Thoracic aorta (tissue), 2 donors: ENCODE measurements at regions not wholly inside any gene's neighbourhood (a gene's known extent, or its start where the extent isn't known, plus 50 kb on each side); places are given as distances from the start of the nearest gene placed in this dataset.
"Not testable (repeated sequence)": the region's sequence is repeated elsewhere in the genome, so short reads cannot be mapped to it uniquely, and the experiment has no call there.

Source experiments
- ATAC-seq: fragments of 150-250 bp; one replicate; pipeline ENCODE4 v1.8.0; 2017; ENCODE audit warnings: low read depth; ENCODE audit not compliant: insufficient number of reproducible peaks, low FRiP score
- DNase-seq: peaks from one replicate; pipeline ENCODE4 v3.0.0-alpha.2; 2020; ENCODE audit warnings: low spot score
- H3K27ac ChIP-seq, 2 donors: fragments of 200-600 bp; sonication (generic); 1 replicate in 1 of 2; 2 replicates in 1 of 2; pipeline ENCODE4 v1.5.1; 2016; ENCODE audit warnings: mild to moderate bottlenecking in 2 of 2, moderate library complexity in 2 of 2
- H3K27me3 ChIP-seq: fragments of 200-600 bp; sonication (generic); replicated peaks from 2 replicates; pipeline ENCODE4 v1.6.0; 2016; ENCODE audit warnings: mild to moderate bottlenecking; ENCODE audit not compliant: insufficient read depth
- H3K36me3 ChIP-seq: fragments of 200-600 bp; sonication (generic); one replicate; pipeline ENCODE4 v1.5.1; 2016
- H3K4me1 ChIP-seq, 2 donors: fragments of 200-600 bp; sonication (generic); 1 replicate in 1 of 2; 2 replicates in 1 of 2; pipeline versions ENCODE4 v1.5.1 to v1.6.0; 2016; ENCODE audit warnings: low read depth in 2 of 2, mild to moderate bottlenecking in 1 of 2; ENCODE audit not compliant: control insufficient read depth in 1 of 2
- H3K4me3 ChIP-seq: fragments of 200-600 bp; sonication (generic); 2 replicates; pipeline ENCODE4 v1.5.1; 2016; ENCODE audit warnings: mild to moderate bottlenecking
- H3K9me3 ChIP-seq: fragments of 200-600 bp; sonication (generic); 2 replicates; pipeline ENCODE4 v1.5.1; 2016
- TF ChIP-seq, protein P1 (sequence below): fragments of 200-600 bp; sonication (generic); IDR thresholded peaks from one replicate; pipeline ENCODE4 v1.5.1; 2019; ENCODE audit warnings: antibody characterized with exemption

- TF ChIP-seq, protein P1, sequence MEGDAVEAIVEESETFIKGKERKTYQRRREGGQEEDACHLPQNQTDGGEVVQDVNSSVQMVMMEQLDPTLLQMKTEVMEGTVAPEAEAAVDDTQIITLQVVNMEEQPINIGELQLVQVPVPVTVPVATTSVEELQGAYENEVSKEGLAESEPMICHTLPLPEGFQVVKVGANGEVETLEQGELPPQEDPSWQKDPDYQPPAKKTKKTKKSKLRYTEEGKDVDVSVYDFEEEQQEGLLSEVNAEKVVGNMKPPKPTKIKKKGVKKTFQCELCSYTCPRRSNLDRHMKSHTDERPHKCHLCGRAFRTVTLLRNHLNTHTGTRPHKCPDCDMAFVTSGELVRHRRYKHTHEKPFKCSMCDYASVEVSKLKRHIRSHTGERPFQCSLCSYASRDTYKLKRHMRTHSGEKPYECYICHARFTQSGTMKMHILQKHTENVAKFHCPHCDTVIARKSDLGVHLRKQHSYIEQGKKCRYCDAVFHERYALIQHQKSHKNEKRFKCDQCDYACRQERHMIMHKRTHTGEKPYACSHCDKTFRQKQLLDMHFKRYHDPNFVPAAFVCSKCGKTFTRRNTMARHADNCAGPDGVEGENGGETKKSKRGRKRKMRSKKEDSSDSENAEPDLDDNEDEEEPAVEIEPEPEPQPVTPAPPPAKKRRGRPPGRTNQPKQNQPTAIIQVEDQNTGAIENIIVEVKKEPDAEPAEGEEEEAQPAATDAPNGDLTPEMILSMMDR: no peak
- Histone ChIP-seq H3K27ac (no peak overlapping the region), H3K4me3 (no peak overlapping the region), H3K9me3 (no peaks in the 10 kb centered on the region), H3K27me3 (no peaks in the 10 kb centered on the region), H3K36me3 (no peaks in the 10 kb centered on the region), H3K4me1 (no peaks in the 10 kb centered on the region)
- DNase-seq: no peak
- no peak for ATAC-seq
Measured at GRCh38 chr7:112581529-112581928, 100.7 kb downstream of the LSMEM1 start.

DNA sequence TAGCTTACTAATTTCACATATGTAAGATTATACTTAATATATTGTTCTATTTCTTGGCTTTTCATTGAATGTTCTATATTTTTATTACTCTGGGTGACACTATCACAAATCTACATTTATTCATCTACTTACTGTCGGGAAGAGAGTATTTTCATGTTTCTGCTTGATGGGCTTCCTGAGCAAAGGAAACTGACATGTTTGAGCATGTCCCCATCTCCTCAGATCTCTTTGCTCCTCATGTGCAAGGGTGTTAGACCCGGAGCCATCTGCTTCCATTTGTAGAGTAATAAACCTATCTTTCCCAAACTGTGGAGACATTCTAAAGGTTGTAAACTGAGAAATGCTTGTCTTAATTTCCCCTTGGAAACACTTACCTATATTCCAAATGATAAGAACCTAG lies 103.5 kb downstream of the LSMEM1 start:
- Histone ChIP-seq H3K36me3 (no peaks in the 10 kb centered on the region), H3K9me3 (no peaks in the 10 kb centered on the region), H3K4me3 (no peak overlapping the region), H3K4me1 (no peaks in the 10 kb centered on the region), H3K27ac (no peak overlapping the region), H3K27me3 (no peaks in the 10 kb centered on the region)
- no peak for ATAC-seq
- no peak for DNase-seq
- TF ChIP-seq, protein P1: no peak

- DNase-seq: no peak
- H3K27me3 ChIP-seq: no peaks in the 10 kb centered on the region
- no peaks in the 10 kb centered on the region for H3K9me3 ChIP-seq
- ATAC-seq: no peak
- no peak overlapping the region for H3K27ac ChIP-seq
- H3K4me1 ChIP-seq: no peaks in the 10 kb centered on the region
- TF ChIP-seq, protein P1: no peak
- H3K36me3 ChIP-seq: no peaks in the 10 kb centered on the region
- no peak overlapping the region for H3K4me3 ChIP-seq
Measured at GRCh38 chr7:112587504-112587903, 106.7 kb downstream of the LSMEM1 start.

DNA sequence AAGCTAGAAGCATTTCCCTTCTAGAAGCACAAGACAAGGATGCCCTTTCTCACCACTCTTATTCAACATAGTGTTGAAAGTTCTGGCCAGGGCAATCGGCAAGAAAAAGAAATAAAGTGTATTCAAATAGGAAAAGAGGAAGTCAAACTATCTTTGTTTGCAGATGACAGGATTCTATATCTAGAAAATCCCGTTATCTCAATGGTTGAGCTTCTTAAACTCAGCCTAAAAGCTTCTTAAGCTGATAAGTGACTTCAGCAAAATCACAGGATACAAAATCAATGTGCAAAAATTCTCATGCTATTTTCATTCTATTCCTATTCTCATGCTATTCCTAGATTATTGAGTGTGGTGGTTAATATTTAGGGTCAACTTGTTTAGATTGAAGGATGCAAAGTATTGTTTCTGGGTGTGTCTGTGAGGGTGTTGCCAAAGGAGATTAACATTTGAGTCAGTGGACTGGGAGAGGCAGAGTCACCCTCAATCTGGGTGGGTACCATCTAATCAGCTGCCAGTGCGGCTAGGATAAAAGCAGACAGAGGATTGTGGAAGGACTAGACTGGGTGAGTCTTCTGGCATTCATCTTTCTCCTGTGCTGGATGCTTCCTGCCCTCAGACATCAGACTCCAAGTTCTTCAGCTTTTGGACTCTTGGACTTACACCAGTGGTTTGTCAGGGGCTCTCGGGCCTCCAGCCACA lies 111.9 kb downstream of the LSMEM1 start:
- H3K36me3 ChIP-seq, H3K4me3 ChIP-seq, ATAC-seq, H3K27ac ChIP-seq, DNase-seq, H3K27me3 ChIP-seq, H3K4me1 ChIP-seq, H3K9me3 ChIP-seq: not testable (repeated sequence)

DNA sequence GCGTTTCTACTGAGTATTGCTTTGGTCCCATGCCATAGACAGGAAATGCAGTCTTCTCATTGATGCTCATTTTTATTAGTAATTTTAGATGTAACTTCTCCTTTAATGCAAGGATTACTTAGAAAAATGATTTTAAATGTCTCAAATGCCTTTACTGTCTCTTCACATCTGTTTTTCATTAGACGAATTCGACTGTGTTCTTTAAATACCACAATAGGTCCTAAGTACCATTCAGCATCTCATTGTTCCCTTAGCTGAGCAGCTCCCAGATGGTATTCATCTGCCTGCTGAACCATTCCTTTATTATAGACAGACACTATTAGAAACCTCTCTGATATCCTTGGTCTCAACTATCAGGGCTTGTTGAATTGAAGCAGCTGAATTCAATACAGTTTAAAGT lies 113.6 kb downstream of the LSMEM1 start:
- Histone ChIP-seq H3K4me1 (no peaks in the 10 kb centered on the region), H3K36me3 (no peaks in the 10 kb centered on the region), H3K27ac (no peak overlapping the region), H3K4me3 (no peak overlapping the region), H3K27me3 (no peaks in the 10 kb centered on the region), H3K9me3 (no peaks in the 10 kb centered on the region)
- DNase-seq: no peak
- no peak for ATAC-seq
- TF ChIP-seq, protein P1: no peak

GRCh38 chr7:112596260-112596659 lies 115.5 kb downstream of the LSMEM1 start:
- no peaks in the 10 kb centered on the region for H3K36me3 ChIP-seq
- H3K4me1 ChIP-seq: no peaks in the 10 kb centered on the region
- no peak for DNase-seq
- no peak overlapping the region for H3K4me3 ChIP-seq
- no peak overlapping the region for H3K27ac ChIP-seq
- no peaks in the 10 kb centered on the region for H3K9me3 ChIP-seq
- no peak for ATAC-seq
- H3K27me3 ChIP-seq: no peaks in the 10 kb centered on the region
- TF ChIP-seq, protein P1: no peak
